ENCODE measurements at regions not wholly inside any gene's neighbourhood (a gene's known extent, or its start where the extent isn't known, plus 50 kb on each side); places are given as distances from the start of the nearest gene placed in this dataset.

DNA sequence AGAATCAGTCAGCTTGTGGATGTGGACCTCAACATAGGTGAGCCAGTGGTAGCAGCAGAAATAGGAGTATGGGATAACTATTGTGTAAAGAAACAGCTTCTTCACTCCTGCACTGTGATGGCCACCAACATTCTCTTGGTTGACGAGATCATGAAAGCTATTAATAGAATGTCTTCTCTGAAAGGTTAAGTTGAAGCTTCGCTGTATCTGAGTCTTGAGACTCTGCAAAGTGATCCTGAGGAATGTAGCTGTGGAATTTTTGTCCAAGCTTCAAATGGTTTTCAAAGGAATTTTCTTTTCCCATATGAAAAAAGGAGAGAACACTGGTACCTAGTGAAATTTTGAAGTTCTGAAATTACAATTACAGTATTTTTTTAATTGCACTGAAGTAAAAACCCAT lies 146.3 kb downstream of the GMNC start:
- no peak for TF ChIP-seq CTCF (IDR thresholded peaks at IDR 0.05; ENCODE audit: low read length)
- TF ChIP-seq EZH2 (IDR thresholded peaks at IDR 0.05; ENCODE audit: borderline replicate concordance, low read length) = no peak
